NCI-H524 (cell line): ENCODE measurements at regions not wholly inside any gene's neighbourhood (a gene's known extent, or its start where the extent isn't known, plus 50 kb on each side); places are given as distances from the start of the nearest gene placed in this dataset.
A peak's percentile ranks its signal among the peaks of the same experiment; 100 is the strongest.

Source experiments
- DNase-seq, 2 experiments: peaks; one replicate each; lab custom pipeline; 2025; lab: John Stamatoyannopoulos, UW

DNA sequence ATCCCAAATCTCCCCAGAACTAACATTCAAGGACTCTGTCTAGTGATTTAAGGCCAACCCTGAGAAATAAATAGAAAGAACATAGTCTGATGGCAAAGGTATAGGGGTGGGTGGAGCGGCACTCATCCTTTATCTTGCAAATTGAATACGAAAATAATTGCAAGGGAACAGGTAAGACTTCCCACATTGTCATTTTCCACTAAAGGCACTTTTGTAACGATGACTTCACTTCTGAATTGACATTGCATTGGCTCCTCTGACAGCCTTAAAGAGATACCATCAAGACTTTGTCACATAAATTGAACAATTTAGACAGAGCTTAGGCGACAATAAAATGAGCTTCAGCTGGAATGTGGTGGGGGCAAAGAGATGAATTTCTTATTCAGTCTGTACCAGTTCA is 75.3 kb upstream of the PLCL2 start:
- no peak for DNase-seq

DNA sequence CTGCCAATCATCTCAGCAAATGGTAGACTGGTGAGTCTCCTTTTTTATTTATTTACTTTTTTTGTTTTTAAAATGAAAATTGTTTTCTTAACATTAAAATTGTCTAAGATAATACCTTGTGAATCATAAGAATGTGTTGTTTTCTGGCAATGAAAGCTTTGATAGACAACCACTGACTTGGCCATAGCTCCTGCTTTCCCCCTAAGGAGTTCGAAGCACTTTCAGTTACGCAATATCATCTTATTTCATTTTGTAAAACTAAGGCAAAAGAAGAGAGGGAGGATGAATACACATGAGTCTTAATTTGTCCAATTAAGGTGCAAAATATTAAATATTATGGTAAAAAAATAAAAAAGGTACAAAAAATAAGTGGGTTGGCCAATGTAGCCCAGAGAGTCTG is 74.8 kb upstream of the PLCL2 start:
- DNase-seq, result no peak

DNA sequence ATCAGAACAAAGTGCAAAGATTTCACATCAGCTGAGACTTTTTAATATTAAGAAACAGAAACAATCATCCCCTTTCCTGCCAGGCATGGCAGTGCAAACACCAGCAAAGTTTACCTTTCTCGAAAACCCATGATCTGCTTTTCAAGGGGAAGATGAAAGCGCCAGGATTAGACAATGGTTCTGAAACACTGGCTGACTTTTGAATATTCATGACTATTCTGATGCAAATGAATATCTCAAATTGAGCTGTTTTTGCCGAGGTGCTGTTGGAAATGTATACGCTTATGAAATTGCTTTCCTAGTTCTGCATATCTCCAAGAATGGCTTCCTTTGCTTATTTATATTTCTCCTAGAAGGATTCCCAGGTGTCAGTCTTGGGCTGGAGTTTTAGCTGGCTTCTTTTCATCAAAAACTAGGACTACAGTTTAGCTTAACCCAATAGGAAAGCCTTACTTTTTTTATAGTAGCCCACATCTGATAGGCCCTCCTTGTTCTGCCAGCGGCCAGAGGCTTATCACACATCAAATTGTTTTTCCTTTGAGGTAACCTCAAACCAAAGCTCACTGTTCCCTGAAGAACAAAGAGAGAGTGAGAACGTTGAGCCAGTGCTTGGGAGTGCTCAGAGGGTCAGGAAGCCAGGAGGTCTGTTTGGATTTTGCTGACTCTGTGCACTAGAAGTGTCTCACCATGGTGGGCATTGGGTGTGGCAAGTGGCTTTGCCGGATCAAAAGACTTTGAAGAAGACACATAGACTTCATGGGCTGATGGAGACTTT is 74.0 kb upstream of the PLCL2 start:
- DNase-seq, result no peak

DNA sequence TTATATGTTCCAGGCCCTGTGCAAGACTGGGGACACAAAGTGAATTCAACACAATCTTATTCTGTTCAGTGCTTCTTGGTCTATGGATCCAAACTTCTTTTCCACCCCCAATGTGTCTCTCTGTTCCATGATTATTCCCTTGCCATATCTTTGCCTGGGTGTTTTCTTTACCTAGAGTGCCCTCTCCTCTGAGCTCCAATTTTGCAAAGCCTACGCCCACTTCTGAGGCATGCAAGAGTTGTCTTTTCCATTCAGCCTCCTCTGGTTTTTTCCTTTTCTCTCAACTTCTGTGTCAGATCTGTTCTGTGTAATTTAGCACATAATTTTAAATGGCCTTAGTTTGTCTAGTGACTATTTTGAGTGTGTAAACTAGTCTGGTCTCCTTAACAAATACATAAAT is 72.8 kb upstream of the PLCL2 start:
- DNase-seq, result no peak

DNA sequence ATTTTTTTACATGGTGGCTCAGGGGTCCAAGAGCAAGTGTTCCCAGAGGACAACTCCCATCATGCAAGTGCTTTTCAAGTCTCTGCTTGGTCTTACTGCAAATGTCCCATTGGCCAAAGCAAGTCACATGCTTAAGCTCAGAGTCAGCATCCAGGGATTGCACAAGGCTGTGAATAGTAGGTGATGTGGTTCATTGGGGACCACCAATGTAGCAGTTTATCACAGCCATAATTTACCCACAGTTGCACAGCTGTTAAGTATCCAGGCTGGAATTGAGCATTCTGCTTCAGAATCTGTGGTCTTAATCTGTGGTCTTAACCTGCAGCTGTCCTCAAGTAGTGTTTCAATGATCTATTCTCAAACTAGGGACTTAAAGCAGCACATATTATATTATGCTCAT is 71.4 kb upstream of the PLCL2 start:
- peak; percentile 10 to 52 for DNase-seq

DNA sequence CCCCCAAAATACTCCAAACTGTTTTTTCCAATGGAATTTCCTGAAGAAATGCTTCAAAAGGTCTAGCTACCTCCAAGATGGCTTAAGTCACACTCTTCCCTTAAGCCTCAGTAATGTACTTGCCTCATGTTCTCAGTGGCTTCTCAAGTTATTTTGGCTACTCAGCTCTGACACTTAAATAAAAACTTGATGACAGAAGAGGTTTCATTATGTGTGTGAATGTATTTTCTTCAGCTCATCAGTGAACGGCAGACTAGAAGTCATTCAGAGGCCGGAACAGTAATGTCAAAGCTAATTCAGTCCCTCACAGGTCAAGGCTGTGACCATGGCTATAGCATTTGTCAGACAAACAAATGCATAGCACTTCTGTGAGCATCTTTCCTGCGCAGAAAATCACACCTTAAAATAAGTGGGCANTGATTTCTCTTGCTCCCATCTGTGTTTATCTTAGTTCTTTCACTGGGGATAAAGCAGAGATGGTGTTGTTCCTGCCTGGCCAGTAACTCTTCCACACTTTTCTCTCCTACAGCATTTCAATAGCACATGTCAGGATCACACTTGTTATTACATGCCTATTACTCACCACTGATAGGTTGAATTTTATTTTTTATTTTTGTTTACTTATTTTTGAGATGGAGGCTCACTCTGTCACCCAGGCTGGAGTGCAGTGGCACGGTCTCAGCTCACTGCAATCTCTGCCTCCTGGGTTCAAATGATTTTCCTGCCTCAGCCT is 68.5 kb upstream of the PLCL2 start:
- no peak for DNase-seq

DNA sequence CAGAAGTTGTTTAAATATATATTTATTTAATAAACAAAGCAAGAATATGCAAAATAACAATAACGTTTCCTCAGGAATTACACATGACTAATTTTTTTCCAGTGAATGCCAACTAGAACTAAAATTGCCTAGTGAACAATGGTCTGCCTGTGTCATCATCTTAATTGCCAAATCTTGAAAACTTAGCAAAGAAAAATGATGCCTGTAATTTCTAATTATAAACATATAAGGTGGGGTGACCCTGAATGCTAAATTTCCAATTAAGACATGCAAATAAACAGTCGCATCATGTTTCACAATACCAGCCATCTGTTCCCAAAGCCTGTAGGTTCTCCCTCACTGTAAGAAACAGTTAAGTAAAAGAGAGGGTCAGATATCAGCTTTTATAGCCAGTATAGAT is 67.6 kb upstream of the PLCL2 start:
- DNase-seq, result peak; percentile 63 to 67

DNA sequence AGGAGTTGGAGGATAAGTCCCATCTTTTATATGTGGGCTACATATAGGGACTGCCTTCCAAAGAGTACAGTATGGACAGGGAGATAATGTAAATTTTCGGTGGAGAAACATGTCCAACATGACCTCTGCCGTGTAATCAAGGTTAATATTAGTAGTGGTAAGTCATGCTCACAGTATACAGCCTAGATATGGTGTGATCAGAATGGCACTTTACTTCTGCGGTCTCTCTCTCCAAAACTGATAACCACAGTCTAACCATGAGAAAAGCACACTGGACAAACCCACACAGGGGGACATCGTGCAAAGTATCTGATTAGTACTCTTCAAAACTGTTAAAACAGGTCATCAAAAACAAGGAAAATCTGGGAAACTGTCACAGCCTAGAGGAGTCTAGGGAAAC is 66.6 kb upstream of the PLCL2 start:
- DNase-seq, result no peak

DNA sequence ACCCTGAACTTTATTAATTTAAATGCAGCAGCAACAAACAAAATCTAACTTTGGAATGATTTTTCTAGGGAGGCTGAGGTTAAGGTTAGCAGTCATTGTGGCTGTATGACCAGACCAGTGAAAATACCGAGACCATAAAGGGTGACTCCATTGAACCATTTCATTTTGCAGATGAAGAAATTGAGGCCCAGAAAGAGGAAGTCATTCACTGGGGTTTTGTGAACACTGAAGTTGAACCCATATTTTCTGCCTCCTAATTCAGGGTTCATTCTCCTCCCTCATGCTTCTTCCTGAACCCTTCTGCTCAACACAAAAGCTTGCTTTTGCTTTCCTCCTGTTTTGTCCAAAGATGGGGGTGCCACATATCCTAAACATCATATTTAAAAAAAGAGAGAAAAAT is 65.8 kb upstream of the PLCL2 start:
- no peak for DNase-seq

DNA sequence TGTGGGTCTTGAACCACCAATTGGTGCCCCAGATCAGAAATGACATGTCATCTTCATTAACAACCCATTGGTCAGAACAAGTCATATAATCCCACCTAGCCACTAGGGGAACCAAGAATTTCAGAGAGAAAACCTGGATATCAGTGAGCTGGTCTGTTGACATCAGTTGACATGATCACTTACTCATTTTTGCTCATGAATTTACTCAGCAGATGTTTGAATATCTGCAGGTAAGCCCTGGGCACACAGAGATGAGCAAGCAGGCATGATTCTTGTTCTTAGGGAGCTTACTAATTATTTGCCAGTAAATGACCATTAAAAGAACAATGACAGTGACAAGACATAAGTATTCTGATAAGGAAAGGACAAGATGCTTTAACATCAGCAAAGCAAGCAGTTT is 64.3 kb upstream of the PLCL2 start:
- no peak for DNase-seq

DNA sequence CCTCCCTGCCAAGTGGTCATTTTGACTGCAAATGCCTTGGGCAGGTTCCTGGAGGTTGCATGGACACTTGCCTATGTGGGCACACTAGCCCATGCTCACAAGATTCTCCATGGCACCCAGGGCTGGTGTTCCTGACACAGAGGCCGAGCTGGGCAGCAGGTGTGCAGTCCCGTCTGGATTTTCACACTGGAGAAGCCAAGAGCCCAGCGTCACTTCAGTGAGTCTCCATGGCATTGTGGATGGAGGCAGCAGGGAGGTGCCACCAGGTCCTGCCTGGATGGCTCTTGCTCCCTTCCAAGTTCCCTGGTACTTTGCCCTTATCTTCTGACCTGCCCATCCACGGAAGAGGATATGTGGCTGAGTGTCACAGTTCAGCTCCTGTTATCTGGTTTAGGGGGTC is 63.7 kb upstream of the PLCL2 start:
- no peak for DNase-seq

DNA sequence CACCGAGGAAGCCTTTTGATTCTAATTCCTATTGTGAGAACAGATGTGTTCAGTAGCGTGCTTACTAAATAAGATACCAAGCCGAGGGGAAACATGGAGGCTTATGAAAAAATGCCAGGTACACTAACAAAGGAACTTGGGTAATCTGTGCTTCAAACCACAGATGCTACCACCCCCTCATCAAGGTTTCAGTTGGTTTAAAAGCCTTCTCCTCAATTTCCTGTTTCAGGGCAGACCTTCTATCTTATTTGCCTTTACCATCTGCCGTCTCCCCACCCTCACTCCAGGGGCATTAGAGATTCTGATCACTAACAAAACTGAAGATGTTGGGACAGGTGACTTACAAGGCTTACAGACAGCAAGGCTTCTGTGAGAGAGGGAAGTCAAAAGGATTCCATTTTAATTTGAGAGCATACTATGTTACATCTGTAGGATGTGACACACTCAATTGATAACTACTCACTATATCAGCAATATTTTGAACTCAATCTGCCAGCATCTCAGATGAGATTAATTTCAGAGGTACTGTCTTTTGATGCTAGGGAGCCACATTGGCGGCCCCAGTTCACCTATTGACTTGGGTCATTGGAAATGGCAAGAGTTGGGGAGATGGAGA is 60.6 kb upstream of the PLCL2 start:
- DNase-seq, result peak; percentile 91 to 96

DNA sequence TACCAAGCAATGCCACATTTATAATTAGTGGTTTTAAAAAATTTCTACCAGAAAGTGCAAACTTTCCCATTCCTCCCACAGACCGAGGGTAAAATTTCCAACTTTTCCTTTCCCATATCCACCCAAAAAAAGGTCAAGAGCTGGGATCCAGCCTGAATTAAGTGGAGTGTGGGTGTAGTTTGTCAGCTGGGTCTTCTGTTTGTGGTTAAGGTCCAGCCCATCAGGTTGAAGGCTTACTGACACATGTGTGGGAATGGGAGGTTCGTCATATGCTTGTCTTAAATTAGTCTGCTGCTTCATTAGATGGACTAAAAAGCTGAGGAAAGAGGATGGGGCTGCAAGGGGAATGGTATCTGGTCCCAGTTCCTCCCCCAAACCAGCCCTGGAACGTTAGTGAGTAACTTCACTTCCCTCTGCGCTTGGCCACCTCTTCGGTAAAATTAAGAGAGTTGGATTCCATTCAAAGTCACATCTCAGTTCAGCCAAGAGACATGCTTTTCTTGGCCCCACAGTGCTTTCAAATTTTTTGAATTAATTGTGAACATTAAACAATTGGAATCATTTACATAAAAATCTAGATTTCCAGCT is 59.0 kb upstream of the PLCL2 start:
- DNase-seq, result no peak

DNA sequence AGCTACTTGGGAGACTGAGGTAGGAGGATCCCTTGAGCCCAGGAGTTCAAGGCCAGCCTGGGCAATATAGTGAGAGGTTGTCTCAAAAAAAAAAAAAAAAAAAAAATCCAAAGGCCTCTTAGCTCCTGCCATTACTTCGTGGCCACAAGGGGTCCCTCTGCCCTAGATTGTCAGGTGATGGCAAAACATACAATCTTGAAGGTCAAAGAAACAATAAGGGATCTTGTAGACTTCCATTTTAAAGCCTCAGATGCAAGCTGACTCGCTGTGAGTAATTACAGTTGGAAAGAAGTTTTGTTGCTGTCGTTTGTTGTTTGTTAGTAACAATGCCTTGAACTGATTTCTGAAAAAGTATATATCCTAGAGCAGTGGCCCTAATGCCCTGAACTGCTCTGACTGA is 55.9 kb upstream of the PLCL2 start:
- DNase-seq, result peak; percentile 18 to 46

DNA sequence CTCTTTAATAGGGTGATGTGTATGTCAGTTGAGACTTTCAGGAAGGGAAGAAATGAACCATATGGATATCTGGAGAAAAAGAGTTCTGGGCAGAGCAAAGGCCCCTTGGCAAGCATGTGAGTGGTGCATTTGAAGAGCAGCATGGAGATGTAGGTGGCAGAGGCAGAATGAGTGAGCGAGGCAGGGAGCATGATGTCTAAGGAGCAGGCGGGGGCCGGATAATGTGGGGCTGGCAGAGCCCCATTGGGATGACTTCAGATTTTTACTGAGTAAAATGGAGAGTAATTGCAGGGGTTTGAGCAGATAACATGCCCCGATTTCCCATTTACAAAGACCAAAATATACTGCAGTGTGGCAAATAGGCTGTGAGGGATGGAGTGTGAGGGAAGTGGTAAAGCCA is 52.9 kb upstream of the PLCL2 start:
- DNase-seq, result no peak

DNA sequence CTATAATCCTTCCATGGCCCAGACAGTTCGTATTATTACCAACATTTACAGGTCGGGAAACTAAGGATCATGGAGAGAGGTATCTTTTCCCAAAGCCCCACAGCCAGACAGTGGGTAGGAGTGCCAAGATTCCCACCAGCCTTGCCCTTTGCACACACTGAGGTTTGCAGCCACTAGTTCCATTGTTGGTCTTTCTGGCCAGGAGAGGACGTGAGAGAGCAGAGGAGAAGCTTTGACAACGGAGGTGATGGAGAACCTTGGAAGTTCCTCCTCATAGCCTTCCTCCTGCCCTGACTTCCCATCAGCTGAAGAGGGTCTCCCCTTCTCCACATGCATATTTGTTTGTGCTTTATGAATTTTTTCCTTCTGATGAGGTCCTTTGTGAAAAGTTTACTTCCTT is 50.5 kb upstream of the PLCL2 start:
- no peak for DNase-seq

DNA sequence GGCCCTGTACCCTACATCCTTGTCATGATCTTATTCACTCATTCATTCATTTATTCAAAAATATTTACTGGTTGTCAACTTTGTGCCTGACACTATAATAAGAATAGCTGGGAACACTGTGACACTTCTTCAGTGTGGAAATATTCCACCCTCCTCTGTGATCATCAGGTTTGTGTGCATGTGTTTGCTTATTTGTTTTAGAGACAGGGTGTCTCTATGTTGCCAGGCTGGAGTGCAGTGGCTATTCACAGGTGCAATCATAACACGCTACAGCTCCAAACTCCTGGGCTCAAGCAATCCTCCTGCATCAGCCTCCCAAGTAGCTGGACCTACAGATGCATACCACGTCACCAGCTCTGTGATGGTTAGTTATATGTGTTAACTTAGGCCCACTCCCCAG is 50.0 kb upstream of the PLCL2 start:
- DNase-seq, result no peak
